HepG2 (cell line): ENCODE measurements at regions not wholly inside any gene's neighbourhood (a gene's known extent, or its start where the extent isn't known, plus 50 kb on each side); places are given as distances from the start of the nearest gene placed in this dataset.

Source experiments
- DNMT1 ChIP-seq: sonication (generic); formaldehyde crosslinking; IDR thresholded peaks from 2 replicates; pipeline ENCODE4 v1.5.1; 2020; ENCODE audit warnings: mild to moderate bottlenecking, missing genetic modification reagents
- EED ChIP-seq: sonication (generic); formaldehyde crosslinking; IDR thresholded peaks from 2 replicates; pipeline ENCODE4 v1.5.0; 2020; ENCODE audit warnings: mild to moderate bottlenecking, missing genetic modification reagents
- FOXM1 ChIP-seq: sonication (generic); formaldehyde crosslinking; IDR thresholded peaks from 2 replicates; pipeline ENCODE4 v1.5.0; 2020; ENCODE audit warnings: missing genetic modification reagents
- FOXP4 ChIP-seq: sonication (generic); formaldehyde crosslinking; IDR thresholded peaks from 2 replicates; pipeline ENCODE4 v1.4.0; 2020; ENCODE audit warnings: missing genetic modification reagents
- HDAC2 ChIP-seq: sonication (generic); formaldehyde crosslinking; IDR thresholded peaks from 2 replicates; pipeline ENCODE4 v1.4.0; 2020; ENCODE audit warnings: missing genetic modification reagents
- MAFG ChIP-seq: sonication (generic); formaldehyde crosslinking; IDR thresholded peaks from 2 replicates; pipeline ENCODE4 v1.5.1; 2020; ENCODE audit warnings: mild to moderate bottlenecking, missing genetic modification reagents
- PBX2 ChIP-seq: IDR thresholded peaks from 2 replicates; pipeline ENCODE4 v1.6.1; 2016; ENCODE audit warnings: control low read depth
- PREB ChIP-seq: sonication (generic); formaldehyde crosslinking; IDR thresholded peaks from 2 replicates; pipeline ENCODE4 v1.4.0; 2020; ENCODE audit warnings: missing genetic modification reagents
- RARA ChIP-seq: IDR thresholded peaks from 2 replicates; pipeline ENCODE4 v1.6.1; 2016; ENCODE audit warnings: missing genetic modification reagents, missing compliant biosample characterization
- RORA ChIP-seq: sonication (generic); formaldehyde crosslinking; IDR thresholded peaks from 2 replicates; pipeline ENCODE4 v1.5.0; 2020; ENCODE audit warnings: mild to moderate bottlenecking, missing genetic modification reagents, moderate library complexity
- SAP130 ChIP-seq: IDR thresholded peaks from 2 replicates; pipeline ENCODE4 v1.6.1; 2016; ENCODE audit warnings: low read depth
- SP2 ChIP-seq: sonication (generic); formaldehyde crosslinking; IDR thresholded peaks from 2 replicates; pipeline ENCODE4 v1.5.1; 2020; ENCODE audit warnings: mild to moderate bottlenecking, missing genetic modification reagents
- TFDP2 ChIP-seq: sonication (generic); formaldehyde crosslinking; IDR thresholded peaks from 2 replicates; pipeline ENCODE4 v1.4.0; 2020; ENCODE audit warnings: missing genetic modification reagents
- ZNF251 ChIP-seq: sonication (generic); formaldehyde crosslinking; IDR thresholded peaks from 2 replicates; pipeline ENCODE4 v1.9.0; 2021; ENCODE audit warnings: mild to moderate bottlenecking, missing genetic modification reagents
- ZNF263 ChIP-seq: sonication (generic); formaldehyde crosslinking; IDR thresholded peaks from 2 replicates; pipeline ENCODE4 v1.4.0; 2020; ENCODE audit warnings: missing genetic modification reagents
- ZNF362 ChIP-seq: sonication (generic); formaldehyde crosslinking; IDR thresholded peaks from 2 replicates; pipeline ENCODE4 v1.4.0; 2020; ENCODE audit warnings: missing genetic modification reagents, mild to moderate bottlenecking, borderline replicate concordance
- ZNF557 ChIP-seq: sonication (generic); formaldehyde crosslinking; IDR thresholded peaks from 2 replicates; pipeline ENCODE4 v1.4.0; 2020; ENCODE audit warnings: missing genetic modification reagents
- ZNF740 ChIP-seq: sonication (generic); formaldehyde crosslinking; IDR thresholded peaks from 2 replicates; pipeline ENCODE4 v1.4.0; 2020; ENCODE audit warnings: missing genetic modification reagents
- ZNF792 ChIP-seq: IDR thresholded peaks from 2 replicates; pipeline ENCODE4 v1.6.1; 2016
- ZNF879 ChIP-seq: sonication (generic); formaldehyde crosslinking; IDR thresholded peaks from 2 replicates; pipeline ENCODE4 v1.8.1; 2023; ENCODE audit warnings: missing genetic modification reagents
- ZUFSP ChIP-seq: sonication (generic); formaldehyde crosslinking; IDR thresholded peaks from 2 replicates; pipeline ENCODE4 v1.9.0; 2021; ENCODE audit warnings: missing genetic modification reagents, mild to moderate bottlenecking, borderline replicate concordance

- TF ChIP-seq ZNF879 (CRISPR knock-in tag) (no peak), HDAC2 (peak; percentile 86), DNMT1 (CRISPR knock-in tag) (no peak), PREB (CRISPR knock-in tag) (no peak), ZUFSP (CRISPR knock-in tag) (no peak), ZNF557 (CRISPR knock-in tag) (no peak), FOXM1 (CRISPR knock-in tag) (no peak), ZNF362 (no peak), MAFG (no peak), EED (no peak), ZNF263 (CRISPR knock-in tag) (no peak), ZNF251 (CRISPR knock-in tag) (no peak), RARA (CRISPR knock-in tag) (peak; percentile 95), ZNF792 (peak; percentile 73), SP2 (no peak), TFDP2 (0 out of 2 replicates have a peak, but pooled peaks have one; percentile 31), FOXP4 (CRISPR knock-in tag) (peak; percentile 89), RORA (CRISPR knock-in tag) (no peak), ZNF740 (no peak), PBX2 (CRISPR knock-in tag) (no peak), SAP130 (CRISPR knock-in tag) (peak; percentile 62; the same call in 1 of the 2 replicates)
Observed at GRCh38 chr3:188002626-188003138, 151.3 kb upstream of the LPP start (continued).
